ENCODE measurements at regions not wholly inside any gene's neighbourhood (a gene's known extent, or its start where the extent isn't known, plus 50 kb on each side); places are given as distances from the start of the nearest gene placed in this dataset.

- no peak for TF ChIP-seq ZNF335 (tag by site-specific recombination; conservative IDR thresholded peaks at IDR 0.05)
- TF ChIP-seq ZNF302 (tag by site-specific recombination; IDR thresholded peaks at IDR 0.05; ENCODE audit: low read depth) = no peak
- TF ChIP-seq ZNF121 (tag by site-specific recombination; IDR thresholded peaks at IDR 0.05) = no peak
- no peak for TF ChIP-seq ZNF596 (tag by site-specific recombination; IDR thresholded peaks at IDR 0.05)
- TF ChIP-seq CTCF (tag by site-specific recombination; IDR thresholded peaks at IDR 0.05) = no peak
- TF ChIP-seq EGR2 (tag by site-specific recombination; IDR thresholded peaks at IDR 0.05; ENCODE audit: low read depth) = no peak
- TF ChIP-seq REST (tag by site-specific recombination; IDR thresholded peaks at IDR 0.05) = no peak
- TF ChIP-seq BCL11A (tag by site-specific recombination; IDR thresholded peaks at IDR 0.05; ENCODE audit: low read depth) = no peak
- TF ChIP-seq ZNF776 (tag by site-specific recombination; IDR thresholded peaks at IDR 0.05; ENCODE audit: borderline replicate concordance) = no peak
- TF ChIP-seq ZNF645 (tag by site-specific recombination; IDR thresholded peaks at IDR 0.05) = no peak
These were observed 1386.2 kb downstream of the BRD1 start for GRCh38 chr22:48441553-48441850.
